ENCODE measurements at regions not wholly inside any gene's neighbourhood (a gene's known extent, or its start where the extent isn't known, plus 50 kb on each side); places are given as distances from the start of the nearest gene placed in this dataset.
"Not testable (repeated sequence)": the region's sequence is repeated elsewhere in the genome, so short reads cannot be mapped to it uniquely, and the experiment has no call there.

GRCh38 chr3:95731753-95732152, 1082.6 kb upstream of the EPHA6 start:
- no peaks in the 10 kb centered on the region for H3K27me3 Mint-ChIP-seq
- no peaks in the 10 kb centered on the region for H3K9me3 Mint-ChIP-seq
- no peaks in the 10 kb centered on the region for H3K36me3 Mint-ChIP-seq
- DNase-seq = no peak
- no peak overlapping the region for H3K27ac Mint-ChIP-seq
- POLR2A ChIA-PET = no interaction called here
- CTCF ChIA-PET = no interaction called here
- no peak overlapping the region for H3K4me3 Mint-ChIP-seq
- no peaks in the 10 kb centered on the region for H3K4me1 Mint-ChIP-seq (ENCODE audit: low read depth)
- intact Hi-C loops (cut with micrococcal nuclease) = no loop called here

- no peaks in the 10 kb centered on the region for H3K9me3 Mint-ChIP-seq
- H3K27ac Mint-ChIP-seq = no peak overlapping the region
- H3K36me3 Mint-ChIP-seq = no peaks in the 10 kb centered on the region
- POLR2A ChIA-PET = no interaction called here
- intact Hi-C loops (cut with micrococcal nuclease) = no loop called here
- H3K27me3 Mint-ChIP-seq = no peaks in the 10 kb centered on the region
- no peak for DNase-seq
- no peaks in the 10 kb centered on the region for H3K4me1 Mint-ChIP-seq (ENCODE audit: low read depth)
- H3K4me3 Mint-ChIP-seq = no peak overlapping the region
- CTCF ChIA-PET = no interaction called here
Measured at GRCh38 chr3:95733336-95733735, 1081.1 kb upstream of the EPHA6 start.

DNA sequence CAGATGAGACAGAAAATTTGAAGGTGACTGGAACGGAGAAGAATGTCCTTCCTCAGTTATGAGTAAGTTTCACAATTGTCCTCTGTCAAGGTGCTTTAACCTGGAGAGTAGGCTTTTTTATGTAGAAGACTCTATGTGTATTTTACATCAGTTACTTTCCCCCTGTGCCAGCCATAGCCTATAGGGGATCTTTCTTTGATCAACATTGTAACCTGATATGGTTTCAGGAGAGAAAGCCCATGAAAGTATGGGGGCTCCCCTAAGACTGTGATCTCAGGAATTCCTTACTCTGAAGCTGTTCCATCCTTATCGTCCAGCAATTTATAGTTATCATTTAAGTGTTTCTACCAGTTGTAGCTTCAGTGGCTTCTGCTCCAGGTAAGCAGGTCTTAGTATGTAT, 1076.3 kb upstream of the EPHA6 start:
- Mint-ChIP-seq H3K4me1 (ENCODE audit: low read depth) (no peaks in the 10 kb centered on the region), H3K4me3 (no peak overlapping the region), H3K9me3 (no peaks in the 10 kb centered on the region), H3K36me3 (no peaks in the 10 kb centered on the region), H3K27me3 (no peaks in the 10 kb centered on the region), H3K27ac (no peak overlapping the region)
- CTCF ChIA-PET = no interaction called here
- POLR2A ChIA-PET = no interaction called here
- intact Hi-C loops (cut with micrococcal nuclease) = no loop called here
- DNase-seq = no peak

DNA sequence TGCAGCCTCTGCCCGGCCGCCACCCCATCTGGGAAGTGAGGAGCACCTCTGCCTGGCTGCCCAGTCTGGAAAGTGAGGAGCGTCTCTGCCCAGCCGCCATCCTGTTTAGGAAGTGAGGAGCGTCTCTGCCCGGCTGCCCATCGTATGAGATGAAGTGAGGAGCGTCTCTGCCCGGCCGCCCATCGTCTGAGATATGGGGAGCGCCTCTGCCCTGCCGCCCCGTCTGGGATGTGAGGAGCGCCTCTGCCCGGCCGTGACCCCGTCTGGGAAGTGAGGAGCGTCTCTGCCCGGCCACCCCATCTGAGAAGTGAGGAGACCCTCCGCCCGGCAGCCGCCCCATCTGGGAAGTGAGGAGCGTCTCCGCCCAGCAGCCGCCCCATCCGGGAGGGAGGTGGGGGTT, 1069.5 kb upstream of the EPHA6 start:
- CTCF ChIA-PET; intact Hi-C loops (cut with micrococcal nuclease); H3K27me3 Mint-ChIP-seq; H3K9me3 Mint-ChIP-seq; H3K36me3 Mint-ChIP-seq; POLR2A ChIA-PET; H3K4me3 Mint-ChIP-seq; H3K27ac Mint-ChIP-seq; H3K4me1 Mint-ChIP-seq (ENCODE audit: low read depth); DNase-seq: not testable (repeated sequence)

DNA sequence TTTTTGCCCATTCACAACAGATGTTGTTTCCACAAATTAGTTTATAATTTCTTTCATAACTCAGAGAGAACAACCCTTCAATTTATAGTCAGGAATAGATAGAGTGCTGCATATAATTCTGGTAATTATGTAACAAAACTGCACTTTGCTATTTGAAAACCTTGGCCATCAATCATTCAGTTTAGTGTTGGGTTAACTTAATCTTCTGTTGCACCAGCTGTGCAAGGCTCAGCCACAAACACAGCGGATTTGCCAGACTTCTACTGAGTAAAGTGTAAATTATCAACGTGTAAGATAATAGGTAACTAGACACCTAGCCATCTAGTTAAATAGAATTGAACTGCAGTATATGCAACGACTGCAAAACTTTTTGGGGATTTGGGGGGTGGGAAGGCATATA, 1064.3 kb upstream of the EPHA6 start:
- Mint-ChIP-seq H3K4me1 (ENCODE audit: low read depth) (no peaks in the 10 kb centered on the region), H3K27ac (no peak overlapping the region), H3K4me3 (no peak overlapping the region), H3K27me3 (no peaks in the 10 kb centered on the region), H3K9me3 (no peaks in the 10 kb centered on the region), H3K36me3 (no peaks in the 10 kb centered on the region)
- POLR2A ChIA-PET = no interaction called here
- no peak for DNase-seq
- intact Hi-C loops (cut with micrococcal nuclease) = no loop called here
- CTCF ChIA-PET = no interaction called here

GRCh38 chr3:95751509-95751908, 1062.9 kb upstream of the EPHA6 start:
- no peak for DNase-seq
- intact Hi-C loops (cut with micrococcal nuclease) = no loop called here
- ChIA-PET CTCF (no interaction called here), POLR2A (no interaction called here)
- no peaks in the 10 kb centered on the region for H3K36me3 Mint-ChIP-seq
- H3K27ac Mint-ChIP-seq = no peak overlapping the region
- no peaks in the 10 kb centered on the region for H3K27me3 Mint-ChIP-seq
- no peaks in the 10 kb centered on the region for H3K4me1 Mint-ChIP-seq (ENCODE audit: low read depth)
- no peaks in the 10 kb centered on the region for H3K9me3 Mint-ChIP-seq
- H3K4me3 Mint-ChIP-seq = no peak overlapping the region

DNA sequence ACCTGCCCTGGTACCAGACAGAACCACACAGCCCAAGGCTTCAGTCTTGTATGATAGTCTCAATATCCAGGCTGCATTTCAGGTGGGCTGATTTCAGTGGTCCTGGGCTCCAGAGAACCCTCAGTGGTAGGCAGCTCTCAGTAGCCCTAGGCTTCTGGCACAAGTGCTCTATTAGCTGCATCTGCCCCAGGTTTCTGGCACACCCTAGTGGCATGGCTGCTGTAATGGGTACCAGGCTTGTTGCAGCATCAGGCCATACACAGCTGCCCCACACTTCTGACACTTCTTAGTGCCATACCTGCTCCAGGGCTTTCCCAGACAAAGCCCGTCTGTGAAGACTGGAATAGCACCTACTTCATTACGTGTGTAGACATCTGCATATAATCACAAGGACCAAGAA, 1062.2 kb upstream of the EPHA6 start:
- Mint-ChIP-seq H3K36me3 (no peaks in the 10 kb centered on the region), H3K9me3 (no peaks in the 10 kb centered on the region), H3K4me1 (ENCODE audit: low read depth) (no peaks in the 10 kb centered on the region), H3K4me3 (no peak overlapping the region), H3K27ac (no peak overlapping the region), H3K27me3 (no peaks in the 10 kb centered on the region)
- intact Hi-C loops (cut with micrococcal nuclease) = no loop called here
- CTCF ChIA-PET = no interaction called here
- DNase-seq = no peak
- POLR2A ChIA-PET = no interaction called here

DNA sequence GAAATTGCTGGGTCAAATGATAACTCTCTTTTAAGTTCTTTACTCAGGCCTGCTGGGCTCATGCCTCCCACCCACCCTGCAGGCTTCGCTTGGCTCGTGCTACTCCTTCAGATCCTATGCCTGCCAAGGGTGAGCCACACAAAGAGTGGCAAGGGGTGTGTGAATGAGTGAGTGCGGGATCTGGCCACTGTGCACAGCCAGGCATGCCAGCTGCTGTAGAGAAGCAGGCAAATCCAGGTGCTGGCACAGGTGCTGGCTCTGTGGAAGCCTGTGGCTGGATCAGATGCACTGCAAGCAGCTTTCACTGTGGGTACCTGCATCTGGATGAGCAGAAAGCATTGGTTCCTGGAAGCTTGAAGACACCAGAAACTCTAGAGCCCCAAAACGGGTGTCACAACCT, 1055.7 kb upstream of the EPHA6 start:
- Mint-ChIP-seq H3K4me1 (ENCODE audit: low read depth) (no peaks in the 10 kb centered on the region), H3K36me3 (no peaks in the 10 kb centered on the region), H3K4me3 (no peak overlapping the region), H3K9me3 (no peaks in the 10 kb centered on the region), H3K27ac (no peak overlapping the region), H3K27me3 (no peaks in the 10 kb centered on the region)
- DNase-seq = no peak
- ChIA-PET CTCF (no interaction called here), POLR2A (no interaction called here)
- intact Hi-C loops (cut with micrococcal nuclease) = no loop called here

DNA sequence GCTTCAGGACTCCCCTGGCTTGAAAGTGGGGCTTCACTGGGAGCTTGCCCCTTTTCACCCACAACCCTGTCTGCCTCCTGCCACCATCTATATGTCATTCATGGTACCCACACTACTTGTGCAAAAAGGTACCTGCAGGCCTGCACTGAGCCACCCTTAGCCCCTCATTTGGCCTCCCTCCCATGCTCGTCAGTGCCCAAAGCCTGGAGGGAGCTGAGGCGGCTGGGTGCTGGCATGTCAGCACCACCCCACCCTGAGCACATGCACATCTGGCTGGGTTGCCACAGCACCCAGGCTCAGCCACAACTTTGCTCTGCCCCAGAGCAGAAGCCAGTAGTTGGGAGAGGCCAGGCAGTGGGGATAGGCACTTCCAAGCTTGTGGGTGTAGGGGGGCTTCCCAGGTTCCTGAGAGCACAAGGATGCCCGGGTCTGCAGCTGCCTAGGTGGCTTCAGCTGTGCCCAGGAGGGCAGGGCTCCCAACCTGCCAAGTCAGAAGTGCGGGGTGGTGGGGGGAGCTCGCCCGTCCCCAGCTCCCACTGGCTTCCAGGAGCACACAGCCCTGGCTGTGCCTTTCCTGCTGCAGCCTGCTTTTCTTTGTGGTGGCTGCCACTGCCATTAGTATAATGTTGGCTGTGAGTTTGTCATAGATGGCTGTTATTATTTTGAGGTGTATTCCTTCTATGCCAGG, 1054.6 kb upstream of the EPHA6 start:
- Mint-ChIP-seq H3K9me3 (no peaks in the 10 kb centered on the region), H3K4me3 (no peak overlapping the region), H3K4me1 (ENCODE audit: low read depth) (no peaks in the 10 kb centered on the region), H3K27me3 (no peaks in the 10 kb centered on the region), H3K27ac (no peak overlapping the region), H3K36me3 (no peaks in the 10 kb centered on the region)
- DNase-seq = no peak
- intact Hi-C loops (cut with micrococcal nuclease) = no loop called here
- ChIA-PET CTCF (no interaction called here), POLR2A (no interaction called here)

DNA sequence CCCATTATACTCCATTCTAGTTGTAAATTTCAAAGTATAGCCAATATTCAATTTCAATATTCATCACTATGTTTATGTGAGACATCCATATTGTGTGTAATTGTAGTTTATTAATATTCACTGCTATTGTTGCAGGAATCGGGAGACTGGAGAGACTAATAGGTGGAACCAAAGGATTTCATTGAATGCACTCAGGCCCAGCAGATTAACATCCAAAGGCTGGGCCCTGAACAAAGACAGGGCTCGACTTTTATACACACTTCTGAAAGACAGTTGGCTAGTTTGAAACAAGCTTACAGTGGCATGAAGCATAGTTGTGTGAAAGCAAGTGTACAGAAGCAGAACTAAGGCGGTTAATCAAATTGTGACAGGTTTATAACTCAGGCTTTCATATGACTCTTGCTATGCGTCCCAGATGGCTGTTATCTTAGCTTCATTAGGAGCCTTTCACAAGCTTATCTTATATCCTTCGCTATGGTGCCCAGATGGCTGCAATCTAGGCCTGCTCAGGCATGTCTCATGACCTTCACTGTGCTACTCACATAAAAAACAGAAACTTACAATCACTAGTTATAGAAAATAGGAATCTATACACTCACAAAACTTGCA, 1038.8 kb upstream of the EPHA6 start:
- Mint-ChIP-seq H3K4me1 (ENCODE audit: low read depth) (no peaks in the 10 kb centered on the region), H3K27me3 (no peaks in the 10 kb centered on the region), H3K36me3 (no peaks in the 10 kb centered on the region), H3K27ac (no peak overlapping the region), H3K4me3 (no peak overlapping the region), H3K9me3 (peaks cover 30% of the 10 kb centered on the region)
- ChIA-PET CTCF (no interaction called here), POLR2A (no interaction called here)
- intact Hi-C loops (cut with micrococcal nuclease) = no loop called here
- DNase-seq = no peak

- H3K4me1 Mint-ChIP-seq (ENCODE audit: low read depth) = no peaks in the 10 kb centered on the region
- intact Hi-C loops (cut with micrococcal nuclease) = no loop called here
- no peaks in the 10 kb centered on the region for H3K36me3 Mint-ChIP-seq
- H3K27ac Mint-ChIP-seq = no peak overlapping the region
- ChIA-PET POLR2A (no interaction called here), CTCF (no interaction called here)
- H3K27me3 Mint-ChIP-seq = no peaks in the 10 kb centered on the region
- H3K9me3 Mint-ChIP-seq = peaks cover 7% of the 10 kb centered on the region
- no peak overlapping the region for H3K4me3 Mint-ChIP-seq
- DNase-seq = no peak
Measured at GRCh38 chr3:95781598-95781997, 1032.8 kb upstream of the EPHA6 start.

DNA sequence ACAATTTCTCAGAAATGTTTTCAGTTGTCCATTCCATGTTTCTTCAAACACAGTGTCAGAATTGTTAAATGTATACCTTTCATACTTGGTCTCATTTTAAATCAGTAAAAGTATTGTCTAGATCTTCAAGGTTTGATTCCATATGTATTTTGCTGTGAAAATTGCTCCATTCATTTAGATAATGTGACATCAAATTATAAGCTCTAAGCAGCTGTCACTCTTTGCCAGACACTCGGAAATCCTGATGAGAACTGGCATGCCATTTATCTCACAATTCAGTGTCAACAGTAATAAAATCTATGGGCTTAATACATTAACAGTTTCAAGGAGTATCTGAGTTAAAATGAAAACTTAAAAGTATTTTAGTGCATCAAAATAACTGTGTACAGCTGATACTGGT, 1025.3 kb upstream of the EPHA6 start:
- peaks cover under 1% of the 10 kb centered on the region for H3K9me3 Mint-ChIP-seq
- H3K4me3 Mint-ChIP-seq = no peak overlapping the region
- DNase-seq = no peak
- POLR2A ChIA-PET = no interaction called here
- CTCF ChIA-PET = no interaction called here
- H3K36me3 Mint-ChIP-seq = no peaks in the 10 kb centered on the region
- no peak overlapping the region for H3K27ac Mint-ChIP-seq
- intact Hi-C loops (cut with micrococcal nuclease) = no loop called here
- no peaks in the 10 kb centered on the region for H3K27me3 Mint-ChIP-seq
- H3K4me1 Mint-ChIP-seq (ENCODE audit: low read depth) = no peaks in the 10 kb centered on the region

DNA sequence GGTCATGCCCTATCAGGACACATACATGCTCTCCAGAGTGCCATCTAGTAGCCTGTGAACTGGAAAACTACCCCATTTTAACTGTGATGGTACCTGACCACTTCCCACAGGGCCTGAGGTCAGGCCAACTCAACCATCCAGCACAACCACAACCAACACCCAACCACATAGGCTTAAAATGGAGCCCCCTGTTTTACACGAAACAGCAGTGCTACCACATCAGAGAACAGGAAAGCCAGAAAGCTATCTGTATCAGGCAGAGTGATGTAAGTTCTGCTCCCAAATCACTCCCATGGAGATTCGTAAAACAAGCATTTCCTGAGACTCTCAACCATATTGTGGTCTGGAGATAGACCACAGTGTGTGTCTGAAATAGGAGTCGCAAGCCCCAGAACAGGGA, 1017.3 kb upstream of the EPHA6 start:
- H3K27me3 Mint-ChIP-seq = no peaks in the 10 kb centered on the region
- no peak overlapping the region for H3K27ac Mint-ChIP-seq
- H3K36me3 Mint-ChIP-seq = no peaks in the 10 kb centered on the region
- no peak overlapping the region for H3K4me3 Mint-ChIP-seq
- ChIA-PET CTCF (no interaction called here), POLR2A (no interaction called here)
- no peak for DNase-seq
- H3K9me3 Mint-ChIP-seq = peaks cover 4% of the 10 kb centered on the region
- intact Hi-C loops (cut with micrococcal nuclease) = no loop called here
- H3K4me1 Mint-ChIP-seq (ENCODE audit: low read depth) = no peaks in the 10 kb centered on the region
